Stimulated activated CD4-positive, alpha-beta T cell treated with anti-CD3 and anti-CD28 coated beads, Interleukin-12 subunit alpha, Interleukin-12 subunit beta, amount 100 ng/mL, for 24 hours (primary cell): ENCODE measurements at regions not wholly inside any gene's neighbourhood (a gene's known extent, or its start where the extent isn't known, plus 50 kb on each side); places are given as distances from the start of the nearest gene placed in this dataset.
A peak's percentile ranks its signal among the peaks of the same experiment; 100 is the strongest.

ENCODE experiments used
- DNase-seq, 2 experiments: peaks; one replicate each; pipeline ENCODE4 v3.0.0-alpha.2; 2020; ENCODE audit warnings: low read depth in 2 of 2

DNA sequence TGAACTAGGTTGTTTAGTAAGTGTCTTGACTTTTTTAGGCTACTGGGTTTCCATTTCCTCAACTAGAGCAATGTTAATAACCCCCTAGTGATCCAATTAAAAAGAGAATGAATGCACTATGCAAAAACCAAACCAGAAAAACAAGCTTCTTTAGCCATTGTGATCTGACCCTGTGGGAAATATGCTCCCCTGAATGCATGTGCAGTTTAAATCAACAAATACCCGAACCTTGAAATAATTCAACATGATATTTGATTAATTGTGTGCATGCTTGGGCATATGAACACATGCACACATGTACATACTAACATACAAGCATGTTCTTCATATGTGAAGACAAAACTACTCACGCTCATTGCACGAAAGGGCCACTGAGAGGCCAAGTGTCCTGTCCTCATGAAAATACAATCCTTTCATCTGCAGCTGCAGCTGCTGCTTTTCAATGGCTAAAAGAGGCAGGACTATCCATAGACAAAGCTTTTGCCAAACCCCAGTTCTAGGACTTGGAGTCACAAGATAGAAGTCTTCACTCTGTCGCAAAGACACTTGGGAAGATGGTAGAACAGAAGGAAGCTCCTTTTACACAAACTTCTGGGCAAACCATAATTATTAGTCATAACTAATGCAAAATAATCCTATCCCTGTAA is 207.1 kb upstream of the POU3F2 start:
- DNase-seq: no peak

DNA sequence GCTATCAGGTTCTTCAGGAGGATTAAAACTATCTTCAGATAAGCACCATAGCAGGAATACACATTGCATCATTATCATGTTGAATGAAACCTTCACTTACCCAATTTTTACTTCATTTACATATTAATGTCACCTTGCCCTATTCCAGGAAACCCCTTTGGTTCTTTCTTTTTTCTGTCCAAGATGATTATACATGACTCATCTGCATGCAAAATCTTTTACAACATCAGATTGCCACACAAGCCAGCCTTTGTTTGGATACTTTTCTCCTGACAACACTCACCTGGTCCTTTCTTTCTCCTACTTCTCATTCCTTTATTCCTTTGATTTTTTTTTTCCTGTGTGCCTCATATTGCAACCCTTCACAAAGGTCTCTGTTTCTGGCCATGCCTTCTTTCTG is 200.5 kb upstream of the POU3F2 start:
- DNase-seq: no peak

DNA sequence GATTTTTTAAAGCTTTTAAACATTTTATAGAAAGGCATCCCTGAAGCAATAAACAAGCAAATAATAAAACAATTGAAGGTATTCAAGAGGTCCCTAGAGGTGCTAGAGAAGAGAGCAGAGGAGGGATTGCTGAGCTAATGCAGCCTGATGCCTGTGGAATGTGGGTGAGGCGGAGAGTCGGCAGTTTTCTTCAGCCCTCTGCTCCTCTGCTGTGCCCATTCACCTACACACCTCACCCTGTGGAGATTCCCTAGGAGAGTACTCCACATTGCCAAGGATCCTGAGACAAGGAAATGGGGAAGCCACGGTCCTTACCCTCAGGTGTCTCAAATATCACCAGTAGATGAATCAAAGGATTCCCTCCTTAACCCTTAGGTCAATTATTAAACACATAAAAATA is 199.8 kb upstream of the POU3F2 start:
- DNase-seq: no peak

DNA sequence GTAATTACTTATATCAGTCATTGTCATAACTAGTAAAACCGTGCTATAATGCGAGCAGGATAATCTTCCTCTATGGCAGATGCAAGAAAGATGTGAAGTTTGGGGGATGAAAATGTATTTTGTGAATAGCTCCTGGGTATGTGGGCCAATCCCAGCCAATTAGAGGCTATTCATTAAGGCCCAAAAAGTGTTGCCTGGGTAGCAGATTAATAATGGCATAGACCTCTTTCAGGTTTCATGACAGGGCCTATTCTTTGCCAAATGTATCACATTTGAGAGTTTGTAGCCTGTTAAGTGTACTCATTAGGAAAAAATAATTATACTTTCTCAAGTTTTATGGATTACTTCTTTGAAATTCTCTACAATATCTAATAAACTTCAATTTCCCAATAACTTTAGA is 199.2 kb upstream of the POU3F2 start:
- DNase-seq: no peak

DNA sequence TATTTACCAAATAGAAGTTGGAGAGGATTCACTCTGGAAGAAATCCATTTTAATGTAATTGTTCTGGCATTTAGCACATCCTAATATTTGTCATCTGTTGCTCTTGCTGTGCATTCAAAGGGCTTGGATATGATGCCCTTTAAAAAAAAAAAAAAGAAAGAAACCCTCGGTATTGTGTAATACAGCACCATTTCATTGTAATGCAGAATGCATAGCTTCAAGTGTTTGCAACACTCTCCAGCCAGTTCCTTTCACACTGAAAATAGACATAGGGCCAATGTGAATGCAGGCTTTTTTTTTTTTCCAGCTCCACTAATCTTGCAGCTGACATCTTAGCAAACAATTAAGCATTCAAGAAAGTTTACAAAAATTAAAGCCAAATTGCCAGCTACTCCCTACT is 197.4 kb upstream of the POU3F2 start:
- no peak for DNase-seq

DNA sequence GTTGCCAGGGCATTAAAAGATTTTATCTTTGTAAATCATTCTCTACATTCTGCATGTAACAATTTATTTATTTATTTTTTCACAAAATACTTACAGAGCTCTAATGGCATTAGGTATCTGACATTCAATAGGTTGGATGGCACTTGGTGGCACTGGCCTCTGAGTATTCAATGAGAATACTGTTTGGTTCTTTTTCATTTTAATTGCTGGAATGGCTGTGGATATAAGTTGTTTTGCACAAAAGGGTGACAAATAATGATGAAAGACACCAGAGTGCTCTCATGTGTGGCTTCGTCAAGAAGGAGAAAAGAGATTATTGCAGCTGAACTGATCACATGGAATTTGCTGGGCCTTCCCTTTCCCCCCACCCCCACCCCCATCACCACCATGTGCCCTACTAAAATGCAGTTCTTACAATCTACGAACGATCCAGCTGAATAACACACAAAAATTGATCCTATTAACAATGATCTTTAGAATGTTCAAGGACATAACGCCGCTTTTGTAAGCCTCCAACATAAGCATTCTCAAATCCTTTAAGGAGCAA is 195.2 kb upstream of the POU3F2 start:
- DNase-seq: no peak

DNA sequence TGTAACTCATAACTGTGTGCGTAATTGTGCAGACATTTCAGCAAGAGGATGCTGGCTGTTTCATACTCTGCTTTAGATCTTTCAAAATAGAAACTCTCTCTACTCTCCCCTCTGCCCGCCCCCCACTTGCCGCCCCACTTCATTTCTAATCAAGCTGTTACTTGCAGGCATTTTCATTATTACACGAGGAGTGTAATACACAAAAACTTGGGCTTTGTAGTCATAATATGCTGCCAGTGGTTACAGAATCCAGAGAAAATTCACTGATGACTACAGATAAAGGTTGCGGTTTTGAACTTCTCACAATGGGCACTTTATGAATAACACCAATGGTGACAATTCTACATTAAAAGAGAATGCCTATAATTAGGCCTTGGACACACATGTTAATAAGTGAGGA is 194.0 kb upstream of the POU3F2 start:
- DNase-seq: no peak

DNA sequence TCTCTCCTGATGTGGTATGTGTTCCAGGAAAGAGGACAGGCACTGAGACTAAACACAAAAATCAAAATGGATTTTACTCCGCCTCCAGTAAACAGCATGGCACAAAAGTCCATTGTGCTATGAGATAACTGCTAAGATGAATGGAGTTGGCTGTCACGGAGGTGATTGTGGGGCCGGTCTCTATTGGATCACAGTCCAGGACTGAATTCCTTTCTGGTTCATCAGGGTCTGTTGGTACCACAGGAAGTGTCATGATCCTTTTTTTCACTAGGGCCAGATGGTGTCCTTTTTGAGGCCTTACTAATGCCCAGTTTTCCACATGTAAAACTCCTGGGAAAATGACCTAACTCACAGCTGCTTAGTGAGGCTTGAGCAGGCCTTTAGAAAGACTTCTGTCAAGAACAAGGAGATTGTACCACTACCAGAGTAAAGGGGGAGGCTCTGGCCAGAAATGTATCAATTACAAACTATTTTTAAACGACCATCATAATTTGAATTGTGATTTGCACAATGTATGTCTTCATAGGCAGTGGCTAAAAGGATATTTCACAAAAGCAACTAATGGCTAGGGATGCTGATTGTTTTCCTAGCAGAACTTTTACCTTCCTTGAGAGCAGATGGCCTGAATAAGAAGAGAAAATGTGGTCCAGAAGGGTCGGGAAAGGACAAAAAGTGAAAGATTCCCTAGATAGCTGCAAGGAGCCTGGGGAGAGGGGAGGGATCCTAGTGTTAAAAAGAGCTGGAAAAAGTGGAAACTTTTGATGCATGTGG is 192.2 kb upstream of the POU3F2 start:
- DNase-seq: no peak

DNA sequence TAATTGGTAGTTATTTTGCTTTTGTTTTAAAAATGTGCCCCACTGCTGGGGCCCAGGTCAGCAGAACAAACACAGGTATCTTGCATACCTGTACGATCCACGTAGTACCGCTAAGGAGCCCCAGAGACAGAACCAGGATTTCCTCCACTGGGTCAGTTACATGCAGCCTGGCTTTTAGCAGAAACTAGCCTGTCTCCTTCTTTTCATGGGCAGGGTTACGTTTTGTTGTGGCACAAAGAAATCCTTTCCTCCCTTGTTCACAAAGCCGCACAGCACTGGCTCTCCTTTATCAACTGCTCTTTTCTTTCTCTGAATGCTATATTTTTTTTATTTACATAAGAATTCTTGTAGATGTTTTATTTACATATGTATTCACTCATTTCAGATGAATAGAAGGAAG is 190.3 kb upstream of the POU3F2 start:
- no peak for DNase-seq

DNA sequence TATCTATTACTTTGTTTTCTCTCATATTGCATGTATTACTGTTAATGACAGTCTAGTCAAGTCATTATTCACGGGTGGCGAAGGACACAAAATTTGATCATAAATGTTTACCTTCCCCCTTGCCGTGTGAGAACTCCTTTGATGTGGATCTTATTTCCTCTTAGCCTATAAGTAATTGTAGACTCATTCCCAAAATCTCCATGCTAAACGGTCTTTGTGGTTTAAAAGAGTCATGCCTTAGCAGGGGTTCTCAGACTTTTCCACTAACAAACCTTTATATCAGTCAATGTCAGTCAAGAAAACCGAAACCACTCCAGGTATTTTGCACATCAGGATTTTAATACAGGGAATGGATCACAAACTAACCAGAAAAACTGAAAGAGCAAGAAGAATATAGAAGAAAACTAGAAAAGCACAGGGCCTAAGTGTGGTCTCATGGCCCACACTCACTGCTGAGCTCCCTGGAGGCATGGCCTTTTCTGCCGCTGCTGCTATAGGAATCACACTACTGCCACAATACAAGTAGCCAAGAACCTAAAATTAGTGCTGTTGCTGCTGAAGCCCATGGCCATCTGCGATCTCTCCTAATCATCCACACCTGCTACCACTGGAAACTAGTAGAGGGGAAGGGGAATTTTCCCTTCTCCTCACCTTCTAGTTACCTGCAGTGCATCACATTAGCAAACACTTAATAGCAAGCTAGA is 186.0 kb upstream of the POU3F2 start:
- no peak for DNase-seq

DNA sequence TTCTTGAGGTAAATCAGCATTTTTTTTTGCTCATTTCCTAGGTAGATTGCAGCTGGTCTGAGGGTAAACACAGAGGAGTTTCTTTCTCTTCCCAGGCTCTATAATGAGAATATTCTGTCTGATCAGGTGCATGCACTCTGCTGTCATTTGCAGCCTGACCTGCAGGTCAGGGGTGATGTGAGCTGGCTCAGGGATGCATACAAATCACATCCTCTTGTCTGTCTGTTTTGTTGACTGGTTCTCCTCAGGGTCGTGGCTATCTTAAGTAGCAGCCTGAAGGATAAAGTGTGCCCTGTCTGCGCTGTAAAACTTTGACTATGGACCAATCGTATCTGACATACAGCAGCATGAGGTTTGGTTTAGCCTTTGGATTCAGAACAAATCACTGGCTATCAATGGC is 183.4 kb upstream of the POU3F2 start:
- no peak for DNase-seq

DNA sequence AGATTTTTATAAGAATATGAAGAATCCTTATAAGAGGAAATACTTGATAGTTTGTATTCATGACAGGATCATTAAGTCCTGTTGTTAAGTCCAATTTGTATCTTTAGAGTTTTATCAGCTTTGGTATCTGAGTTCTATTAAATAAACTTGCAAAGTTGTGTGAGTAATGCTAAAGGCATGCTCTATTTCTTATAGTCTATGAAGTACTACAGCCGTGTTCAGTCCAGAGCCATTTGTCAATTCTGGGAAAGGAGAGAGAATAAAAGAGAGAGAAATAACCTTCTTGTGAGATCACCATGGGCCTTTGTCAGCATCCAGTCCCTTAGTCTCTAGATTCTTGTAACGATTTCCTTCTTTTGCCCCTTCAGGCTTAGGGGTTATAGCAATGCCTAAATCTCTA is 181.2 kb upstream of the POU3F2 start:
- DNase-seq: no peak

DNA sequence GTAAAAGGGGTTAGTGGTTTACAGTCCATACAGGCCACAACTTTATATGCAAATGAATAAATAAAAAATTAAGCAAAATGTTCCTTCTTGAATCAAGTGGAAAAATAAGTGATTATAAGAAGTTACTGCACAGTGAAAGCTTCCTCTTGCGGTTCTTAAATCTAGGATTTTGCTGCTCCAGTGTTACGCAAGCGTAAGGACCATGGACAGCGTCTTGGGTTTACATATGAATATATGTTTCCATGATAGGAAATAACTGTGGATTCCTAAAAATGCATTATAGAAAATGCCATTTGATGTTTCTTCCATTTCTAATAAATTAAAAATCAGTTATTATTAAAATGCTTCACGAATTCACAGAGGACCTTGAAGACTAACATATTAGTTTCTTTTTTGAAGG is 176.6 kb upstream of the POU3F2 start:
- DNase-seq: peak in 1 of 2 experiments; percentile 1

DNA sequence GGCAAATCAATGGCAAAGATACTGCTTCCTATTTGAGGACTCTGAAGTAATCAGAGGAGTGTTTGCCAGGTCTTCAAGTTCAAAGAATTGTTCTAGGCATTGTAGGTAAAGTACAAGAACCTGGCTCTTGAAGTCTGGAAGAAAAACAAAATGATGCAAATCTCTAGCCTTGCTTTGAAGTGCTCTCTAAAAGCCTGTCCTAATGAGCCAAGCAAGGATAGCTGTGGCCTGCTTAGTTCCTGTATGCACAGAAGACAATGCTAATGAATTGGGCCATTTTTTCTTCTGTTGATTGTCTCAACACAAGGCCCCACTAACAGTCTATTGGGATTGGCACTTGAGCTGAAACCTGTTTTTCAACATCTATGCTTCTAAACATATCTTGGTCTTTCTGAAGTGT is 165.0 kb upstream of the POU3F2 start:
- DNase-seq: no peak

DNA sequence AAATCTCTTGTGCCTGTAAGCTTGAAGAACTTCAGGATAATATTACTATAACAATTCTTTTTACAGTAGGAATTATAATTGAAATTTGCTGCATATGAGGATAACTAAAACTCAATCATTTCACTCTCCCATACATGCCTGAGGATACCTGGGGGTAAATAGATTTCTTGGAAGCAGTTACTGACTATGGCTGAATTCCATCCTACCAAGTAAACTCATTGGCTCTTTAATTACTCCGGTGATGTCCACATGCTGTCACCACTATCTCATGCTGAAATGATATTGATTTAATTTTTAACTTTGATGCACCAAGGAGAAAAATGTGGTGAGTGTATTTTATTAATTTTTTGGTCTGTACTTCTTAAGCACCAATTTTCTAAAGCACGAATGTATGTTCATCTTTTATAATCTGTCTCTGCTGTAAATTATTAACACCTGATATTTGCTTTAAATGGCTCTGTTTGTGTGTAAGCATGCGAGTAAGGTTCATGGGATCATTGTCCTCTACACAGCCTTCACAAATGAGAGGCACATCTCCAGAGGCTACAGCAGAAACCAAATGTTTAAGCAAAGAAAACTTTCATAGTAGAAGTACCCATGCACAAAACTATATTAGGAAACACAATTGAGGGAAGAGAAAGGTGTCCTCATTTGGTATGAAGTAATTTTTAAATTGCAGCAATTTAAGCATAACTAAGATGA is 164.2 kb upstream of the POU3F2 start:
- DNase-seq: no peak

DNA sequence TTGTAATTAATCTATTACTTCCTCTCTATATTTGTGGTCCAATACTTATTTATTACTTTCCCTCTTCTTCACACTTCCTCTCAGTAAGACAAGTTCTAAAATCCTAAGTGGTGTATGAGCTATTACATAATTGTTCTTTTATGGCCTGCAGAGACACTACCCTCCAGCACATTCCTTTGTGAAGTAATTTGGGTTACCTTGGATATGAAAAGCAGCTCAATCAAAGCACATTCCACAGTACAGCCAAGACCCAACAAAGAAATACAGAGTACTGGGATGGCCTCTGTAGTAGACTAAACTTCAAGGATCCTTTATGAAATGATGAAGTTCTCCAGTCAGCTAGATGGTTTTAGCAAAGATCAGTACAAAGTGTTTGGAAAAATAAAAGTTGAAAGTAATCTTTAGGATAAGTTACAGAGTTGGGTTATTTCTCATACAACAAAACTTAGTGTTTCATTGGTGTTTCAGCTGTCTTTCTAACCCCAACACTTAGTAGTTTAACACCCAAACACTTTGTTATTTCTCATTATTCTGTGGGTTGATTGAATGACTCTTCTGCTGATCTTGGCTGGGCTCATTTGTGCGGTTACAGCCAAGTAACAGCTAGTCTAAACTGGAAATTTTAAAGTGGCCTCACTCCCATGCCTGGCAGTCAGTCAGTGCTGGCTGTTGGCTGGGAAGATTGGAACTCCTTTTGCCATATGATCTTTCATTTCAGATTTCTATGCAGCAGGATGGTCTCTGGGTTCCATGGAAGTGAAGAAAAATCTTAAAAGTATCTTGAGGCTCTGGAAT is 161.5 kb upstream of the POU3F2 start:
- DNase-seq: no peak

DNA sequence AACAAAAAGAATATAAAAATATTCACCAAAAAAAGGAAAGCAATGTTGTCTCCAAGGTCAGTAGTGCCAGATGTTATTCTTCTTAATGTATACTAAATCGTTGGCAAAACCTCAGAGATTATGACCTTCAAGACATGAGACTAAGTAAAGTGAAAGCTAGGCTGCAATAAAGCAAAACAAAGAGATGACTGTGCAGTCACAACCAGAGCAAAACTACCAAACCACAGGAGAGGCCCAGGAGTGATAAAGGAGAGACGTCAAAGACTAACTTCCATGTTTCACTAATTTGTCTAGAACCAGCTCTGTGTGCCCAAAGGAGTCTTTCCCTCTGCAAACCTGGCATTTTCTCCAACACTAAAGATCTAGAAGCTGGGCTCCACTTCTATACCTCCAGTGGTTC is 155.9 kb upstream of the POU3F2 start:
- no peak for DNase-seq

DNA sequence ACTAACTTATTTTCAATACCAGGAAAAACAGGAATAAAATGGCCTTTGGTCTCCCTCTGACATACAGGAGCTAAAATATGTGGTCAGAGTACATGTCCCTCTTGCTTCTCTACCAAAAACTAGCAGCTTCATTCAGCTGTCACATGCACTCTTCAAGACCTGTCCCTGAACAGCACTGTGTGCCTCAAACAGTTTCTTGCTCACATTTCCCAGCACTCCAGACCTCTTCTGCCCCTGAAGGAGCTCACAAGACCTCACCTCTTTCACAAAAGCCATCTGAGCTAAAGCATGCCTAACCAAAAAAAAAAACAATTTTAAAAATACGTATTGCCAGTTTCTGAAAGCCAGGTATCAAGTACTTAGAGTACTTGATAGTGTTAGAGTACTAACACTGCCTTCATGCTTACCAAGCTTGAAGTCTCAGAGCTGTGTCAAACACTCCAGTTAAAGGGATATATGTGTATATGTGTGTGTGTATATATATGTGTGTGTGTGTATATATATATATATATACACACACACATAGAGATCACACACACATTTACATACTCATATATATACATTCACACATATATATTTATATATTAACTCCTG is 148.3 kb upstream of the POU3F2 start:
- no peak for DNase-seq

DNA sequence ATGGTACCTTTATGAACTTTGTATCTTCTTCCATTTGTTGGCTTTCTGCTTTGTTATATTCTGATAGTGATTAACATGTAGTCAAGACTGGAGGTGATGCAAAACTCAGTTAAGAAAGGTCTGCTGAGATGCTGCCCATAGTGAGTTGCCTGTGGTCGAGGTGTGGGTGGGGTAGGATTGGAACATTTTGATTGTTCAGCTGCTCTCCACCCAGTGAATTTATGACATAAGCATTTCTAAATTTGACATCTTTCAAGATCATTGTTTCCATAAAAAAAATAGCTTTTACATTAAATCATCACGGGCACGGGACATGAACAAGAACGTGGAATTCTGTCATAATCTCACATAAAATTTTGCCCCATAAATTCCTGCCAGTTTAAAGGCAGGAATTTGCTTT is 146.6 kb upstream of the POU3F2 start:
- no peak for DNase-seq

DNA sequence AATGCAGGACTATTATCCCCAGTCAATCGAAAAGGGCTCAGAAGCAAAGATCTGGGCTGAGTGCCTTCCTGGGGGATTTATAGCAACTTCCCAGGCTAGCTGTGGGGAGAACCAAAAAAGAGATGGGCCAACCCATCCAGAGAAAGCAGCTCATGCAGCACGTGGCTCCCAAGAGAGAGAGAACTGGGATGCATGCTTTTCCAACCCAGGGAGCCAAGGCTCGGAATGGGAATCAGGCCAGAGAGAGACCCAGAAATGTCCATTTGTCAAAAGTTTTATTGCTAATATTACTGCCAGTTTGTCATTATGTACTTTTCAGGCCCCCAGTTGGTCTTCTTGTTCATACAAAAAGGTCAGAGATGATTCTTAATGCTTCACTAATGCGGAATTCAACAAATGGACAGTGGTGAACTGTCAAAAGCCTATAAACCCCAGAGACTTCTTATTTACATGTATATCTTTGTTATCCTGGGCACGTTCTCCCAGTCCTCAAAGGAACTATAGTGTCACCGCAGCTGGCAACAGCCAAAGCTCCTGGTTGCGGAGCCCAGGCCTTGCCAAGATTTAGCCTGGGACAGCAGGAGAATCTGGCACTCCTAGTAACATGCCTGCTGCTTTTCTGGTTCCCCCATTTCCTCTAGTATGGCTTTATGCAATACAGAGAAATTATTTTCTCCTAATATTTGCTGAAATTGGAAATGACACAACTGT is 139.1 kb upstream of the POU3F2 start:
- no peak for DNase-seq
